HUES6 (cell line): ENCODE measurements at regions not wholly inside any gene's neighbourhood (a gene's known extent, or its start where the extent isn't known, plus 50 kb on each side); places are given as distances from the start of the nearest gene placed in this dataset.

ENCODE experiments used
- H3K27ac ChIP-seq: 2 replicates; pipeline ENCODE4 v1.7.0; 2013; ENCODE audit warnings: low read depth, mild to moderate bottlenecking, low read length, inconsistent platforms
- H3K27me3 ChIP-seq: 2 replicates; pipeline ENCODE4 v1.6.1; 2013; ENCODE audit warnings: low read length; ENCODE audit not compliant: control insufficient read depth, insufficient read depth
- H3K36me3 ChIP-seq: 2 replicates; pipeline ENCODE4 v1.6.1; 2013; ENCODE audit warnings: low read length; ENCODE audit not compliant: control insufficient read depth, insufficient read depth
- H3K4me1 ChIP-seq: 2 replicates; pipeline ENCODE4 v1.6.1; 2013; ENCODE audit warnings: low read length; ENCODE audit not compliant: control insufficient read depth, insufficient read depth
- H3K4me3 ChIP-seq: 2 replicates; pipeline ENCODE4 v1.5.1; 2013; ENCODE audit warnings: low read depth, low read length
- H3K9ac ChIP-seq: one replicate; pipeline ENCODE4 v1.6.1; 2013; ENCODE audit warnings: mild to moderate bottlenecking, low read length
- H3K9me3 ChIP-seq: 2 replicates; pipeline ENCODE4 v1.6.1; 2013; ENCODE audit warnings: low read depth, low read length; ENCODE audit not compliant: control insufficient read depth, insufficient read depth

DNA sequence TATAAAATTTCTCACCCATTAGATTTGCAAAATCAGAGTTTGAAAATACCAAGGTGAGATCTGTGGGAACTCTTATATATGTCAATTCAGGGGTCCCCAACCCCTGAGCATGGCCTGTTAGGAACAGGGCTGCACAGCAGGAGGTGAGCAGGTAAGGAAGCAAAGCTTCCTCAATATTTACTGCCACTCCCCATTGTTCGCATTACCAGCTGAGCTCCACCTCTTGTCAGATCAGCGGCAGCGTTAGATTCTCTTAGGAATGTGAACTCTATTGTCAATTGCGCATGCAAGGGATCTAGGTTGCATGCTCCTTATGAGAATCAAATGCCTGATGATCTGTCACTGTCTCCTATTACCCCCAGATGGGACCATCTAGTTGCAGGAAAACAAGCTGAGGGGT is 376.6 kb downstream of the LMO4 start:
- no peaks in the 10 kb centered on the region for H3K36me3 ChIP-seq
- H3K4me1 ChIP-seq, result no peaks in the 10 kb centered on the region
- no peak overlapping the region for H3K27ac ChIP-seq
- H3K9me3 ChIP-seq, result peaks cover 20% of the 10 kb centered on the region
- H3K4me3 ChIP-seq, result no peak overlapping the region
- no peak overlapping the region for H3K9ac ChIP-seq
- no peaks in the 10 kb centered on the region for H3K27me3 ChIP-seq

DNA sequence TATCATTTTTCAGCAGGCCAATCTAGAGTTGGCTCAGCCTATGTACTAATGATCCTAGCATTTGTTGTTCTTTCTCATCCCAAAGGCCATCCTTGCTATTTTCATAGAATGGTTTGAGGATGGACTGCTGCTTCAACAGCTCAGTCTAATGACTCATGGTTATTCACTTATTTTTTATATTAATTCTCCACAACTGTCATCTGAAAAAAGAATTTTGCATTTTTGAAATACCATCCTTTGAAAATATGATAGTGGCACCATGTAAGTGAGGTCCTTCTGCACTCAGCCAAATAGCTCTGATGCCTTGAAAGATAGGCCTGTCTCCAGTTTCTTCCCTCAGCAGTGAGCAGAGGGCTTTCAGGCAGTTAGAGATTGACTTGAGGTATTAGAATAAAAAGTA is 377.5 kb downstream of the LMO4 start:
- H3K27ac ChIP-seq, result no peak overlapping the region

GRCh38 chr1:87706779-87707228 is 378.1 kb downstream of the LMO4 start:
- no peaks in the 10 kb centered on the region for H3K27me3 ChIP-seq
- H3K4me1 ChIP-seq, result no peaks in the 10 kb centered on the region
- H3K36me3 ChIP-seq, result no peaks in the 10 kb centered on the region
- no peak overlapping the region for H3K4me3 ChIP-seq
- no peak overlapping the region for H3K27ac ChIP-seq
- peaks cover 13% of the 10 kb centered on the region for H3K9me3 ChIP-seq
- H3K9ac ChIP-seq, result no peak overlapping the region

More for the DNA sequence above, 377.5 kb downstream of the LMO4 start:
- H3K4me3 ChIP-seq, result no peak overlapping the region
- no peak overlapping the region for H3K9ac ChIP-seq
- no peaks in the 10 kb centered on the region for H3K36me3 ChIP-seq
- no peaks in the 10 kb centered on the region for H3K4me1 ChIP-seq
- H3K27me3 ChIP-seq, result no peaks in the 10 kb centered on the region
- H3K9me3 ChIP-seq, result peaks cover 14% of the 10 kb centered on the region

- H3K36me3 ChIP-seq, result no peaks in the 10 kb centered on the region
- no peaks in the 10 kb centered on the region; the same call in 1 of the 2 replicates for H3K4me1 ChIP-seq
- no peak overlapping the region for H3K4me3 ChIP-seq
- H3K9ac ChIP-seq, result no peak overlapping the region
- H3K27ac ChIP-seq, result no peak overlapping the region
- no peaks in the 10 kb centered on the region for H3K27me3 ChIP-seq
- H3K9me3 ChIP-seq, result peaks cover 9% of the 10 kb centered on the region; the same call in 1 of the 2 replicates
Observed at GRCh38 chr1:87707411-87707810, 378.7 kb downstream of the LMO4 start.

DNA sequence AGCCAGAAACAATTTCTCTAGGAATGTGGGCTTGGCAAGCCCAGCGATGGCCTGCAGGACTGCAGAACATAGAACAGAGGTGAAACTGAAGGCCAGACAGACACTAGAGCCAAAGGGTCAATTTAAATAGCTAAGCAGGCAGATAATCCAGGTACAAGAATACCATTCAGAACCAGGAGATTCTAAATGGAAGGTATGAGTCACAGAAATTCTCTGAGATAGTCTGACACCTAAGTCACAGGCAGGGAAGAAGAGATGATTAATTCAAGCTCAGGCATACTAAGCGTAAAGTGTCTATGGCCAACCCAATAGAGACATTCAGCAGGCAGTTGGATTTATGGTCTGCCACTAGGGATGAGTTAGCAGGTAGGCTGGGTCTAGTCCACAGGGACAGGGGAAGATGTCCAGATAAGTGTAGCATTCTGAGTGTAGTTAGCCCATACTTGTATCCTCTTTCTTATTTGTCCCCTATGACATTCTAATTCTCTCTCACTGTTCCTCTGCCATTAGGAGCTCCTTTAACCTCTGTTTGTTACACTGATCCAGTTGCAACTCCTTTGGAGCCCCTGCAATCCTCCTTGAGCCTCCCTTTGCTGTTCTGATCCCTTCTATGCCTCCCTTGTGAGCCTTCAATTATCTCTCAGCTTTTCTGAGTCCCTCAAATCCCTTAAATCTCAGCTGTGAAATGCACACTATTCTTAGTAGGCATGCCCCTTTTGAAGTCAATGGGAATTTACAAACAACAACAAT is 383.8 kb downstream of the LMO4 start:
- Histone ChIP-seq H3K4me3 (no peak overlapping the region), H3K4me1 (no peaks in the 10 kb centered on the region; the same call in 1 of the 2 replicates), H3K36me3 (no peaks in the 10 kb centered on the region), H3K27ac (no peak overlapping the region; the same call in 1 of the 2 replicates), H3K9me3 (no peaks in the 10 kb centered on the region), H3K9ac (no peak overlapping the region), H3K27me3 (no peaks in the 10 kb centered on the region)

DNA sequence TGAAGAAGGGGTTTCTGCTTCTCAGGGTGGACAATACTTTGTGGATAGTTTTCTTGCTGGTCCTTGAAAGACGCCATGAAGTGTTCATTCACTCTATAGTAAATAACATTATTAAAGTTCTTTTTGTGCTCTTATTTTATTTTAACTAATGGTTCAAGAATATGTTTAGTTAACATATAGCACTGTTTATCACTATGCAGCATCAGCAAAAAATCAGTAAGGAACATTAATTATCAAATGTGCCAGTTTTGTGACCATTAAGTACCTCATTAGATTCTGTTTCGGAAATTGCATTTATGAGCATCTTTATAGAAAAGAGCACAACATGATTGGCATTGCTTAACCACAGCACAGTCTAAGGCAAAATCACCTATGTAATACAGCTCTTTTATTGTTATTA is 385.6 kb downstream of the LMO4 start:
- no peaks in the 10 kb centered on the region; the same call in 1 of the 2 replicates for H3K4me1 ChIP-seq
- no peak overlapping the region for H3K27ac ChIP-seq
- no peaks in the 10 kb centered on the region for H3K27me3 ChIP-seq
- H3K4me3 ChIP-seq, result no peak overlapping the region
- no peaks in the 10 kb centered on the region for H3K36me3 ChIP-seq
- H3K9me3 ChIP-seq, result no peaks in the 10 kb centered on the region
- no peak overlapping the region for H3K9ac ChIP-seq

DNA sequence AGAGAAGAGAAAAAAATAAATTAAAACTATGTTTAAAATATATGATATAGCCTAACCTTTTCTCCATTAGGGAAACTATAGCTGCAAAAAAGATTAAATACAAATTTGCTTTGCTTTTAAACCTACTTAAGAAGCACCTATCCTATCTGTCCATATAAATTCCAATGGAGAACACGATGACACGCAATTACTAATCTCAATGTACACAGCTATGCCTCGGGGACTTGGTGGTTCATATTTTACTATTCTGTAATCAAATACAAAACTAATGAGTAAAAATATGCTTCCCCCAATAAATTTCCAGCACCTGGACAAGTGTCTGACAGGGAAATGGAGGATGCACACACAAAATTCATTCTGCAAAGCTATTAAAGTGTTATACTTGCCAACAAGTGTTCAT is 386.4 kb downstream of the LMO4 start:
- H3K27me3 ChIP-seq, result no peaks in the 10 kb centered on the region
- no peaks in the 10 kb centered on the region for H3K36me3 ChIP-seq
- H3K4me3 ChIP-seq, result no peak overlapping the region
- H3K4me1 ChIP-seq, result no peaks in the 10 kb centered on the region; the same call in 1 of the 2 replicates
- H3K9me3 ChIP-seq, result no peaks in the 10 kb centered on the region
- no peak overlapping the region for H3K27ac ChIP-seq
- no peak overlapping the region for H3K9ac ChIP-seq

DNA sequence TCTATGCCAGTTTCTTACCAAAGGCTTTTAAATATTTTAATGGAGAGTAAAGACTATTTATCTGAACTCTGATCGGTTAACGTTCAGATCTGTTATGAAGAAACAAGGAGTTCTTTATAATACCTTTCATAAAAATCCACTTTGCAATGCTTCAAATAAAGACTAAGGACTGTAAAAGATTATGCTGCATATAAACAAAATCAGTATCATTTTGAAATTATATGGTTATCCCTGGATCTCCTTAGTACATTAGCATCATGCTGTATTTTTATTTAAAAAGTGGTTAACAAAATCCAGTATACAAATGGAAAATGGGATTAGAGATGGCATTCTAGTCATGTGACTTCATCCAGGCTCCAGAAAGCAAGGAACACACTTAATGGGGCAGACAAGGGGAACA is 386.8 kb downstream of the LMO4 start:
- Histone ChIP-seq H3K27me3 (no peaks in the 10 kb centered on the region), H3K36me3 (no peaks in the 10 kb centered on the region)

DNA sequence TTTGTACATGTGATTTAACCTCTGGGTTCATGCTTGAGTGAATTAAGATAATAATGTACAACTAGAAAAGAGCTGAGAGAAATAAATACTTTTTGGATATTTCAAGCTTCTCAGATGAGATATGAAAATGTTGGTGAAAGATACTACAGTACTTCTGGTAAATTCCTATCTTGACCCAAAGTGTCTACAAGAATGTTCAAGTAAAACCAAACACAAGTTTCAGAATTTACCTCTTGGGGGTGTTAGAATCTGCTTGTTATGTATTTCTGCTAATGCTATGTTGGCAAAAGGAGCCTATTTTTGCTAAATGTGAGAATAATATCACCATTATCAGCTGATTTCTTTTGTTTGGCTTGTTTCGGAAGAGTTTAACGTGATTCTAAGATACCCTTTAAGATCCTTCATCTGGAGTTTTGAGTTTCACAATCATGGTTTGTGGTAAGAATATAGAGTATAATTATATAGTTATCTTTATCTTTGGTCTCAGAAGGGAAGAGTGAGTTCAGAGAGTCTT is 388.5 kb downstream of the LMO4 start:
- no peaks in the 10 kb centered on the region for H3K27me3 ChIP-seq
- H3K4me3 ChIP-seq, result no peak overlapping the region
- H3K9ac ChIP-seq, result no peak overlapping the region
- H3K4me1 ChIP-seq, result no peaks in the 10 kb centered on the region; the same call in 1 of the 2 replicates
- no peak overlapping the region for H3K27ac ChIP-seq
- H3K9me3 ChIP-seq, result no peaks in the 10 kb centered on the region
- H3K36me3 ChIP-seq, result no peaks in the 10 kb centered on the region

More for the DNA sequence above, 386.8 kb downstream of the LMO4 start:
- no peak overlapping the region for H3K27ac ChIP-seq
- H3K9me3 ChIP-seq, result no peaks in the 10 kb centered on the region
- H3K4me3 ChIP-seq, result no peak overlapping the region
- no peak overlapping the region for H3K9ac ChIP-seq
- no peaks in the 10 kb centered on the region; the same call in 1 of the 2 replicates for H3K4me1 ChIP-seq

DNA sequence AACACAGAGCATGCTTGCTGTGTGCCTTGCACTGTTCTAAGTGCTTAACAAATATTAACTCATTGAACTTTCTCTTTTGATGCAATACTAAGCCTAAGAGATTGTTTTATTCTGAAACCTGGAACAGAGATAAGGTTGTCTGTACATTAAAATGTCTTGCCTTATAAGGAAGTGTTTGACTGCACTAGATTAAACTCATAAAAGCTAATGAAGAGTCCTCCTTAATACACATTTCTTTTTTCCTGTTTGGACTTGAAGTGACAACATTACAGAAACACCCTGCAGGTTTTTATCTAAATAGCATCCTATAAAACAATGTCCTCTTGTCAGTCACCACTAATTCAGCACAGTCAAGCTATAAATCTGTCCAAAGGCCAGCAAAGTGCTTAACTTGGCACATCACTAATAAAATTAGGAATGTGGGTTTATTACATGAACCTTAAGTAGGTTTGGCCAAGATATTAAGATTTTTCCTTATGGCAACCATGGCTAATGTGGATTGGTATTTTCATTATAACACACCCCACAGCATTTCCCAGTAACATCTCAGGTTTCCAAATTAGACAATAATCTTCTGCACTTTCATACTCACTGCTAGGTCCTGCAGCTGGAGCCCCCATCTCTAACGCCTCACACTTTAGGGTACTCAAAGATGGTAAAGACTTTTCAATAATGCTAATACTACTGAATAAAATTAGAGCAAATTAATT is 389.7 kb downstream of the LMO4 start:
- Histone ChIP-seq H3K9me3 (no peaks in the 10 kb centered on the region), H3K27ac (no peak overlapping the region)

GRCh38 chr1:87719658-87720057 is 391.0 kb downstream of the LMO4 start:
- Histone ChIP-seq H3K9me3 (no peaks in the 10 kb centered on the region), H3K4me3 (no peak overlapping the region), H3K27me3 (no peaks in the 10 kb centered on the region), H3K36me3 (no peaks in the 10 kb centered on the region), H3K4me1 (0 out of 2 replicates have a peak, but pooled peaks cover 3% of the 10 kb centered on the region), H3K27ac (no peak overlapping the region), H3K9ac (no peak overlapping the region)

More for the DNA sequence above, 389.7 kb downstream of the LMO4 start:
- no peaks in the 10 kb centered on the region for H3K27me3 ChIP-seq
- no peaks in the 10 kb centered on the region for H3K36me3 ChIP-seq
- no peak overlapping the region for H3K9ac ChIP-seq
- H3K4me3 ChIP-seq, result no peak overlapping the region
- H3K4me1 ChIP-seq, result 0 out of 2 replicates have a peak, but pooled peaks cover 3% of the 10 kb centered on the region
